Mesenchymal stem cell (in vitro differentiated cells and primary cell): ENCODE measurements at regions not wholly inside any gene's neighbourhood (a gene's known extent, or its start where the extent isn't known, plus 50 kb on each side); places are given as distances from the start of the nearest gene placed in this dataset.

Source experiments
- DNase-seq: peaks from one replicate; pipeline ENCODE4 v3.0.0-alpha.2; 2013
- H2AFZ ChIP-seq: one replicate; pipeline ENCODE4 v1.6.1; 2013; ENCODE audit warnings: low read depth, mild to moderate bottlenecking, control low read depth, inconsistent platforms, low read length, moderate library complexity
- H2AK5ac ChIP-seq: 2 replicates; pipeline ENCODE4 v1.6.1; 2013; ENCODE audit warnings: low read length, moderate library complexity, mild to moderate bottlenecking, inconsistent platforms; ENCODE audit not compliant: severe bottlenecking
- H2BK120ac ChIP-seq: one replicate; pipeline ENCODE4 v1.6.1; 2013; ENCODE audit warnings: low read depth, mild to moderate bottlenecking, inconsistent platforms, low read length, moderate library complexity
- H2BK12ac ChIP-seq, 2 experiments: one replicate each; pipeline ENCODE4 v1.6.1; 2013; ENCODE audit warnings: inconsistent platforms in 2 of 2, low read length in 2 of 2, mild to moderate bottlenecking in 2 of 2, moderate library complexity in 2 of 2, control low read depth in 1 of 2
- H2BK15ac ChIP-seq: one replicate; pipeline ENCODE4 v1.6.1; 2013; ENCODE audit warnings: mild to moderate bottlenecking, low read depth, inconsistent platforms; ENCODE audit not compliant: poor library complexity, severe bottlenecking
- H2BK5ac ChIP-seq: 2 replicates; pipeline ENCODE4 v1.6.1; 2013; ENCODE audit warnings: low read depth, mild to moderate bottlenecking, low read length, control low read depth, inconsistent platforms; ENCODE audit not compliant: poor library complexity, severe bottlenecking
- H3K14ac ChIP-seq, 2 experiments: one replicate each; pipeline ENCODE4 v1.6.1; 2013; ENCODE audit warnings: inconsistent platforms in 2 of 2, low read length in 2 of 2, control low read depth in 1 of 2, mild to moderate bottlenecking in 1 of 2, moderate library complexity in 1 of 2
- H3K18ac ChIP-seq, 2 experiments: one replicate each; pipeline ENCODE4 v1.6.1; 2013; ENCODE audit warnings: inconsistent platforms in 2 of 2, low read length in 2 of 2, control low read depth in 1 of 2, low read depth in 1 of 2, mild to moderate bottlenecking in 1 of 2
- H3K23ac ChIP-seq, 2 experiments: one replicate each; pipeline ENCODE4 v1.6.1; 2013; ENCODE audit warnings: inconsistent platforms in 2 of 2, low read length in 2 of 2, mild to moderate bottlenecking in 2 of 2, moderate library complexity in 2 of 2, control low read depth in 1 of 2
- H3K27ac ChIP-seq: 2 replicates; pipeline ENCODE4 v1.5.1; 2013; ENCODE audit warnings: mild to moderate bottlenecking, moderate library complexity, low read length, control low read depth, inconsistent platforms; ENCODE audit not compliant: poor library complexity, severe bottlenecking
- H3K27me3 ChIP-seq, 2 experiments: 2 replicates each; pipeline versions ENCODE4 v1.6.1 to v1.7.0; 2013; ENCODE audit warnings: low read length in 2 of 2, mild to moderate bottlenecking in 2 of 2, moderate library complexity in 2 of 2, control low read depth in 1 of 2, inconsistent platforms in 1 of 2; ENCODE audit not compliant: control insufficient read depth in 1 of 2, insufficient read depth in 1 of 2
- H3K36me3 ChIP-seq, 2 experiments: 2 replicates each; pipeline versions ENCODE4 v1.6.1 to v1.7.0; 2013; ENCODE audit warnings: low read length in 2 of 2, control low read depth in 1 of 2, inconsistent platforms in 1 of 2, low read depth in 1 of 2, mild to moderate bottlenecking in 1 of 2; ENCODE audit not compliant: insufficient read depth in 2 of 2, control insufficient read depth in 1 of 2
- H3K4ac ChIP-seq, 2 experiments: one replicate each; pipeline ENCODE4 v1.6.1; 2013; ENCODE audit warnings: inconsistent platforms in 2 of 2, low read length in 2 of 2, mild to moderate bottlenecking in 2 of 2, moderate library complexity in 2 of 2, control low read depth in 1 of 2, low read depth in 1 of 2
- H3K4me1 ChIP-seq: 2 replicates; pipeline ENCODE4 v1.6.1; 2013; ENCODE audit warnings: low read depth, low read length, control low read depth; ENCODE audit not compliant: control insufficient read depth, insufficient read depth
- H3K4me2 ChIP-seq: 2 replicates; pipeline ENCODE4 v1.6.1; 2013; ENCODE audit warnings: low read length, mild to moderate bottlenecking, inconsistent platforms; ENCODE audit not compliant: poor library complexity, severe bottlenecking
- H3K4me3 ChIP-seq, 2 experiments: 2 replicates each; pipeline versions ENCODE4 v1.5.1 to v1.7.0; 2013; ENCODE audit warnings: low read length in 2 of 2, mild to moderate bottlenecking in 2 of 2, control low read depth in 1 of 2, low read depth in 1 of 2; ENCODE audit not compliant: insufficient read depth in 1 of 2
- H3K79me1 ChIP-seq: replicated peaks from 2 replicates; pipeline ENCODE4 v1.6.1; 2013; ENCODE audit warnings: mild to moderate bottlenecking, control low read depth, low read length, inconsistent platforms; ENCODE audit not compliant: poor library complexity, severe bottlenecking
- H3K9ac ChIP-seq: 2 replicates; pipeline ENCODE4 v1.7.0; 2013; ENCODE audit warnings: mild to moderate bottlenecking, low read length, moderate library complexity
- H3K9me3 ChIP-seq: 2 replicates; pipeline ENCODE4 v1.7.0; 2013; ENCODE audit warnings: mild to moderate bottlenecking, low read length; ENCODE audit not compliant: control insufficient read depth
- H4K8ac ChIP-seq: one replicate; pipeline ENCODE4 v1.6.1; 2013; ENCODE audit warnings: inconsistent platforms, mild to moderate bottlenecking, low read length, moderate library complexity
- H4K91ac ChIP-seq: one replicate; pipeline ENCODE4 v1.6.1; 2013; ENCODE audit warnings: mild to moderate bottlenecking, low read length, inconsistent platforms
- WGBS: methylation state at CpG from one replicate; pipeline ENCODE4 v1.1.7; 2013; ENCODE audit warnings: mixed read lengths; 5-methylcytosine and 5-hydroxymethylcytosine counted together

DNA sequence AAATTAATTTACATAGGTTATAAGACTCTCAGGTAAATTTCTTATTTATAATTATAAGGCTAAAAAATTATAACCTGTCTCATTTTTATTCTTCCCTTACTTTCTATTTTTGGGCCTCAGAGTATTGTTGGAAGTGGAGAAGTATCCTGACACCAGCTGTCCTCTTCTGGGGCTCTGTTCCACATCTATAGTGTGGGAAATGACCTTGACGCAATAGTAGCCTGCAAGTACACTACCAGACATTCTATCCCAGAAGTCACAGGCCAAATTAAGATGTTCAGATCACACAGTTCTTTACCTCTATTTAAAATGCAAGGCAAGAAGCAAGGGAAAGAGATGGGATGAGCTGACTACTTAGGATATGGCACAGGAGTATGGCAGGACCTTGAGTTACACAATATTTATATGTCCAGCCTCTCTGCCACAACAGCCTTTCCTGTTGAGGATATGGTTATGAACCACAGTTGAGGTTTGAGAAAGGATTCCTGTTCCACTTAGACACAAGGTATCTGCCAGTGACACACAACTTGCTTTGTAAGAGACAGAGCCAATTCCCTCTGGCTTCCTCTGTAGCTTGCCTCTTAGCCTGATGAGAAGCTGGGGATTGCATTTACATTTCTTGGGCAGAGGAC lies 158.0 kb upstream of the IL12A start:
- H3K18ac ChIP-seq = peak overlapping the region; percentile 18 to 75
- no peak overlapping the region for H3K9ac ChIP-seq
- H3K79me1 ChIP-seq = peaks cover 19% of the 10 kb centered on the region
- peaks cover 3% of the 10 kb centered on the region for H3K4me1 ChIP-seq
- H3K4me2 ChIP-seq = peak overlapping the region; percentile 23
- H4K91ac ChIP-seq = no peak overlapping the region
- no peaks in the 10 kb centered on the region for H3K36me3 ChIP-seq
- WGBS = no CpG with 5 or more reads among the region's 1 CpG
- no peak overlapping the region for H3K4me3 ChIP-seq
- no peak overlapping the region for H3K27ac ChIP-seq
- H2BK120ac ChIP-seq = peak overlapping the region; percentile 84
- peak overlapping the region in 1 of 2 experiments; percentile 51 for H3K4ac ChIP-seq
- H3K14ac ChIP-seq = no peak overlapping the region
- H2AFZ ChIP-seq = no peak overlapping the region
- H3K9me3 ChIP-seq = no peaks in the 10 kb centered on the region
- H2BK15ac ChIP-seq = no peak overlapping the region
- peak overlapping the region; percentile 15 for H2AK5ac ChIP-seq
- peak; percentile 62 for DNase-seq
- H3K23ac ChIP-seq = no peak overlapping the region
- peak overlapping the region; percentile 15 to 49 for H2BK12ac ChIP-seq
- H2BK5ac ChIP-seq = no peak overlapping the region
- no peaks in the 10 kb centered on the region for H3K27me3 ChIP-seq
- H4K8ac ChIP-seq = no peak overlapping the region

DNA sequence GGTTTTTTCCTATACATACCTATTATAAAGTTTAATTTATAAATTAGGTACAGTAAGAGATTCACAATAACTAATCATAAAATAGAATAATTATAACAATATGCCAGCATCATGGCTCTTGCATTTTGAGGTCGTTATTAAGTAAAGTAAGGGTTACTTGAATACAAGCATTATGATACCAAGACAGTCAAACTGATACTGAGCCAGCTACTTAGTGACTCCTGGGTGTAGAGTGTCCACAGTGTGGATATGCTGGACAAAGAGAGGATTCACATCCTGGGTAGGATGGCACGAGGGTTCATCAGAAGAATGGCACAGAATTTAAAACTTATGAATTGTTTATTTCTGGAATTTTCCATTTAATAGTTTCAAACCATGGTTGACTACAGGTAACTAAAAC lies 157.2 kb upstream of the IL12A start:
- Histone ChIP-seq H3K36me3 (no peaks in the 10 kb centered on the region), H3K27ac (no peak overlapping the region), H3K14ac (no peak overlapping the region), H3K4me2 (no peak overlapping the region), H3K9ac (no peak overlapping the region), H3K79me1 (peaks cover 17% of the 10 kb centered on the region), H2BK15ac (no peak overlapping the region), H2BK5ac (no peak overlapping the region), H2BK120ac (no peak overlapping the region), H3K27me3 (no peaks in the 10 kb centered on the region), H4K91ac (no peak overlapping the region), H4K8ac (no peak overlapping the region), H2AK5ac (no peak overlapping the region), H3K4ac (no peak overlapping the region), H3K18ac (peak overlapping the region in 1 of 2 experiments; percentile 78), H3K4me1 (peaks cover 1% of the 10 kb centered on the region), H2BK12ac (no peak overlapping the region), H3K4me3 (no peak overlapping the region), H3K23ac (no peak overlapping the region), H2AFZ (no peak overlapping the region), H3K9me3 (no peaks in the 10 kb centered on the region)
- DNase-seq = no peak
- 100% methylated on average over 2 of the region's 2 CpGs for WGBS

DNA sequence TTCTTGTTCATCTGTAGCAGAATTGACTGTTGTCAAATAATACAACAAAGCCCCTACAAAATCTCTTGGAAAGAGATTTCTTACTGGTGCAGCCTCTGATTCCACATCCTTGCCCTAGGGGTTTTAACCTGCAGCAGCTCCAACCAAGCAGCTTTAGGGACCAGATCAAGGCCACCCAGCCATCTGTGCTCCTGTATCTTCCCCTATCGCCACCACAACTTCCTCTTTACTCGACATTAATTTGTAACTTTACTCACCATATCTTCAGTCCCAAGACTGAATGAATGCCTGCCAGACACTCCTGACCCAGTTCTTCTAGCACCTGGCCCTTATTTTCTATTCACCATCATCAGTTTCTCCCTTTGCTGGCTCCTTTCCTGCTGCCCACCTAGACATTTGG lies 156.6 kb upstream of the IL12A start:
- no peaks in the 10 kb centered on the region for H3K27me3 ChIP-seq
- no peak overlapping the region for H3K14ac ChIP-seq
- H4K91ac ChIP-seq = no peak overlapping the region
- no peaks in the 10 kb centered on the region for H3K36me3 ChIP-seq
- H2BK120ac ChIP-seq = no peak overlapping the region
- peaks cover 17% of the 10 kb centered on the region for H3K79me1 ChIP-seq
- 97% methylated on average over 2 of the region's 2 CpGs for WGBS
- no peak overlapping the region for H3K4me2 ChIP-seq
- no peak overlapping the region for H3K4ac ChIP-seq
- H3K23ac ChIP-seq = no peak overlapping the region
- H3K27ac ChIP-seq = no peak overlapping the region
- H3K4me1 ChIP-seq = peaks cover 1% of the 10 kb centered on the region
- no peak overlapping the region for H2BK12ac ChIP-seq
- no peak overlapping the region for H3K4me3 ChIP-seq
- no peak overlapping the region for H2AFZ ChIP-seq
- H4K8ac ChIP-seq = no peak overlapping the region
- no peak for DNase-seq
- H3K9me3 ChIP-seq = no peaks in the 10 kb centered on the region
- H2BK15ac ChIP-seq = no peak overlapping the region
- no peak overlapping the region for H2BK5ac ChIP-seq
- no peak overlapping the region for H3K9ac ChIP-seq
- no peak overlapping the region for H3K18ac ChIP-seq
- no peak overlapping the region for H2AK5ac ChIP-seq

DNA sequence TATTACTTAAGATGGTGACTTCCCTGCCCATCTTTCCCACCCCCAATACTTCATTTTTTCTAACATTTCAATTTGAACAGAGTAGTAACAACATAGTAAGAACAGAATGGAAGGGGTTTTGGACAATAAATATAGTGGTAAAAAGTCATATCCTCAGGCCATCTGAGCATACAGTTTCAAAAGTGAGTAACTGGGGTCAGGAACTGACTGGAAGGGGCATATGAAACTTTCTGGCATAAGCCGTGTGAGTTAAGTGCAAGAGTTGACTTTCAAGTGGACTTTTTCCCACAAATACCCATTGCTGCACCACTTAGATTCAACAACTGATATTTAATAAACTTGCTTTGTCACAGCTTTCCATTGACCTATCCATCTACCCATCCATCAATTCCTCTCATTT lies 153.5 kb upstream of the IL12A start:
- no peak overlapping the region for H3K27ac ChIP-seq
- WGBS = 44% methylated on average over 1 of the region's 1 CpG

More for the DNA sequence above, 153.5 kb upstream of the IL12A start:
- Histone ChIP-seq H3K79me1 (peaks cover 17% of the 10 kb centered on the region), H3K9me3 (no peaks in the 10 kb centered on the region), H3K9ac (no peak overlapping the region), H2BK15ac (no peak overlapping the region), H3K36me3 (no peaks in the 10 kb centered on the region), H2AK5ac (no peak overlapping the region), H4K91ac (no peak overlapping the region), H3K14ac (no peak overlapping the region), H3K4ac (no peak overlapping the region), H3K4me1 (peaks cover 7% of the 10 kb centered on the region), H3K4me3 (no peak overlapping the region), H2BK12ac (no peak overlapping the region), H2AFZ (no peak overlapping the region), H2BK120ac (no peak overlapping the region), H3K18ac (no peak overlapping the region), H3K27me3 (no peaks in the 10 kb centered on the region), H3K4me2 (no peak overlapping the region), H2BK5ac (no peak overlapping the region), H4K8ac (no peak overlapping the region), H3K23ac (no peak overlapping the region)
- no peak for DNase-seq
